Lower leg skin (tissue), 3 donors: ENCODE measurements at regions not wholly inside any gene's neighbourhood (a gene's known extent, or its start where the extent isn't known, plus 50 kb on each side); places are given as distances from the start of the nearest gene placed in this dataset.

ENCODE experiments used
- CTCF ChIP-seq, 3 donors: fragments of 450-650 bp; IDR thresholded peaks; one replicate each; pipeline ENCODE4 v1.5.1; 2016; ENCODE audit warnings: antibody characterized with exemption in 3 of 3, mild to moderate bottlenecking in 3 of 3, moderate library complexity in 2 of 3
- POLR2A ChIP-seq, 2 donors: fragments of 450-650 bp; IDR thresholded peaks; one replicate each; pipeline ENCODE4 v1.6.1; 2016 to 2017; ENCODE audit warnings: antibody characterized with exemption in 2 of 2, mild to moderate bottlenecking in 1 of 2, moderate library complexity in 1 of 2

- TF ChIP-seq CTCF (IDR thresholded peaks at IDR 0.05) (no peak), POLR2A (IDR thresholded peaks at IDR 0.05) (no peak)
Measured at GRCh38 chr3:166663194-166663593, 716.9 kb downstream of the ZBBX start.
